ENCODE measurements at regions not wholly inside any gene's neighbourhood (a gene's known extent, or its start where the extent isn't known, plus 50 kb on each side); places are given as distances from the start of the nearest gene placed in this dataset.

DNA sequence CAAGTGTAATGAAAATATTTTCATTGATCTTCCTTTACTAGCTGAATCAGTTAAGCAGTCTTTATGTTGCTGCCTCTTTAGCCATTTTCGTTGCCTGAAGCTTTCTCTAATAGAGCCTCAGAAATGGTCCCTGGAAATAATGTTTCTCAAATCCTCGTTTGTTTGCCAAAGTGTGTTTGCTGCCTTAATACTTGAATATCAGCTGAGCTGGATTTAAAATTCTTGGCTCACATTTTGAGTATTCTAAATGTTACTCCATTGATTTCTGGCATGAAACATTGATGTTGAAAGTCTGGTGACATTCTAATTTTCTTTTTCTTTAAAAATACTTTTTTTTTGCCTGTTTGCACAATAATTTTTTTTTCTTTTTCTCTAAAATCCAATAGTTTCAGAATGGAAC is 84.6 kb upstream of the SERBP1 start:
- no peaks in the 10 kb centered on the region for H4K20me1 ChIP-seq (ENCODE audit: insufficient read depth)
- H3K4me3 ChIP-seq, result no peak overlapping the region
- H3K27me3 ChIP-seq (ENCODE audit: insufficient read depth, low read depth), result no peaks in the 10 kb centered on the region
- no TSS peak for BruUV-seq (replicated peaks)
- H2AFZ ChIP-seq, result no peak overlapping the region; the same call in 1 of the 2 replicates
- H3K36me3 ChIP-seq (ENCODE audit: low read depth), result no peaks in the 10 kb centered on the region
- CTCF ChIA-PET, result no interaction called here
- TF ChIP-seq CTCF (conservative IDR thresholded peaks at IDR 0.05) (no peak), EZH2 (IDR thresholded peaks at IDR 0.05; ENCODE audit: low read depth) (no peak)
- no peaks in the 10 kb centered on the region; the same call in 1 of the 2 replicates for H3K9me3 ChIP-seq (ENCODE audit: insufficient read depth, low read depth)
- intact Hi-C loops (cut with micrococcal nuclease; ENCODE audit: unreplicated experiment), result no loop called here
- H3K4me1 ChIP-seq (replicated peaks; ENCODE audit: insufficient read depth), result no peaks in the 10 kb centered on the region
- no peaks in the 10 kb centered on the region for H3F3A ChIP-seq (ENCODE audit: insufficient read depth, low read depth)
- no peak overlapping the region for H3K4me2 ChIP-seq
- POLR2A ChIA-PET (ENCODE audit: unreplicated experiment), result no interaction called here
- H3K27ac ChIP-seq, result no peak overlapping the region
- no peak for DNase-seq
- H3K9me2 ChIP-seq (ENCODE audit: insufficient read depth), result no peaks in the 10 kb centered on the region
- no peaks in the 10 kb centered on the region for H3K79me2 ChIP-seq (ENCODE audit: low read depth)

GRCh38 chr1:67515324-67516080 is 85.3 kb upstream of the SERBP1 start:
- TF ChIP-seq CTCF (conservative IDR thresholded peaks at IDR 0.05) (no peak), EZH2 (IDR thresholded peaks at IDR 0.05; ENCODE audit: low read depth) (no peak)
- Histone ChIP-seq H3K4me3 (no peak overlapping the region), H3F3A (ENCODE audit: insufficient read depth, low read depth) (no peaks in the 10 kb centered on the region), H2AFZ (no peak overlapping the region), H4K20me1 (ENCODE audit: insufficient read depth) (no peaks in the 10 kb centered on the region), H3K79me2 (ENCODE audit: low read depth) (no peaks in the 10 kb centered on the region), H3K36me3 (ENCODE audit: low read depth) (no peaks in the 10 kb centered on the region), H3K4me2 (no peak overlapping the region), H3K4me1 (replicated peaks; ENCODE audit: insufficient read depth) (no peaks in the 10 kb centered on the region), H3K9me2 (ENCODE audit: insufficient read depth) (no peaks in the 10 kb centered on the region), H3K9me3 (ENCODE audit: insufficient read depth, low read depth) (no peaks in the 10 kb centered on the region; the same call in 1 of the 2 replicates), H3K27me3 (ENCODE audit: insufficient read depth, low read depth) (no peaks in the 10 kb centered on the region), H3K27ac (no peak overlapping the region)
- no peak for DNase-seq
- ChIA-PET POLR2A (ENCODE audit: unreplicated experiment) (no interaction called here), CTCF (no interaction called here)
- intact Hi-C loops (cut with micrococcal nuclease; ENCODE audit: unreplicated experiment), result no loop called here
- BruUV-seq (replicated peaks), result no TSS peak

GRCh38 chr1:67517046-67517445 is 86.8 kb upstream of the SERBP1 start:
- ChIA-PET CTCF (interaction anchor here (0.6 kb wide), 1 partner anchor 184 kb away, joined by 3 read pairs; no protein-coding TSS in a partner anchor), POLR2A (ENCODE audit: unreplicated experiment) (no interaction called here)
- Histone ChIP-seq H3K4me2 (no peak overlapping the region), H3K4me1 (replicated peaks; ENCODE audit: insufficient read depth) (no peaks in the 10 kb centered on the region), H3K27ac (no peak overlapping the region), H2AFZ (no peak overlapping the region), H3K36me3 (ENCODE audit: low read depth) (no peaks in the 10 kb centered on the region), H3K27me3 (ENCODE audit: insufficient read depth, low read depth) (no peaks in the 10 kb centered on the region), H3K79me2 (ENCODE audit: low read depth) (no peaks in the 10 kb centered on the region), H3K9me2 (ENCODE audit: insufficient read depth) (no peaks in the 10 kb centered on the region), H3K9me3 (ENCODE audit: insufficient read depth, low read depth) (no peaks in the 10 kb centered on the region; the same call in 1 of the 2 replicates), H3K4me3 (no peak overlapping the region), H4K20me1 (ENCODE audit: insufficient read depth) (no peaks in the 10 kb centered on the region), H3F3A (ENCODE audit: insufficient read depth, low read depth) (no peaks in the 10 kb centered on the region)
- DNase-seq, result no peak
- intact Hi-C loops (cut with micrococcal nuclease; ENCODE audit: unreplicated experiment), result no loop called here
- BruUV-seq (replicated peaks), result no TSS peak
- TF ChIP-seq EZH2 (IDR thresholded peaks at IDR 0.05; ENCODE audit: low read depth), result no peak
- no peak for TF ChIP-seq CTCF (conservative IDR thresholded peaks at IDR 0.05)

All from PC-9 (cell line).